ENCODE measurements at regions not wholly inside any gene's neighbourhood (a gene's known extent, or its start where the extent isn't known, plus 50 kb on each side); places are given as distances from the start of the nearest gene placed in this dataset.

DNA sequence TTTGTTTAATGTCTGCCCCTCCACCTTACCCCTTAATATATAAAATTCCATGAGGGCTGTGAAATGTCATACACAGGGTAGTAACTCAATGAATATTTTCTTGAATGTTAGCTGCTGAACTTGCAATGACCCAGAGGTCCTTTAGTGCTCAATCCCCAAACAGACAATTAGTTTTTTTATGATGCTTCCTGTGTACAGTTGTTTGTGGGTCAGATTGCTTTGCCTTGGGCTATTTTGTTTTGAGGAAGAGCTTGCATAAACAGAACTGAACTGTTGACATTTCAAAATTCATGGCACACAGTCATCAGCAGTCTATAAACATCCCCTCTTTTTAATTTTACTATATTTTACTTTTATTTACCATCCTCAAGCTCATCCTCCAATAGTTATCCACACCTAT lies 820.5 kb upstream of the SEL1L start (continued):
- TF ChIP-seq ZNF155 (tag by site-specific recombination; IDR thresholded peaks at IDR 0.05): no peak
- TF ChIP-seq ZNF610 (tag by site-specific recombination; IDR thresholded peaks at IDR 0.05; ENCODE audit: borderline replicate concordance): no peak
- TF ChIP-seq ZNF426 (tag by site-specific recombination; IDR thresholded peaks at IDR 0.05): no peak
- no peak for TF ChIP-seq FEZF1 (tag by site-specific recombination; IDR thresholded peaks at IDR 0.05)
- TF ChIP-seq HOXA7 (CRISPR knock-in tag; IDR thresholded peaks at IDR 0.05; ENCODE audit: borderline replicate concordance): no peak
- TF ChIP-seq ZNF10 (tag by site-specific recombination; IDR thresholded peaks at IDR 0.05): no peak

DNA sequence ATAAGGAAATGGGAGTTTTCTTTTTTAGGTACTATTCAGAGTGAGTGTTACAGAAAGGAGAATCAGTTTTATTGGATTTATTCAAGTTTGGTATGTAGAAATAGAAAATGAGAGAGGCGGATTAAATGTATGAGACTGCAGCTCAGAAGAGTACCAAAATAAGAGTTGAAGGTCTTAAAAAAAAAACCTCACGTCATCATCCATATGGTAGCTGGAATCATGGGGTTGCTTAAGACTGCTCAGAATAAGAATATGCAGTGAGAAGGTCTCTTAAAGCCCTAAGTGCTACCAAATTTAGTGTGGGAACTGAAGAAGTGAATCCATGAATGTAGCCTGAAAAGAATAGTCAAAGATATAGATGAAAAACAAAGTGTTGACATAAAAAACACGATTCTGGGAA lies 825.5 kb upstream of the SEL1L start:
- TF ChIP-seq, protein P1, sequence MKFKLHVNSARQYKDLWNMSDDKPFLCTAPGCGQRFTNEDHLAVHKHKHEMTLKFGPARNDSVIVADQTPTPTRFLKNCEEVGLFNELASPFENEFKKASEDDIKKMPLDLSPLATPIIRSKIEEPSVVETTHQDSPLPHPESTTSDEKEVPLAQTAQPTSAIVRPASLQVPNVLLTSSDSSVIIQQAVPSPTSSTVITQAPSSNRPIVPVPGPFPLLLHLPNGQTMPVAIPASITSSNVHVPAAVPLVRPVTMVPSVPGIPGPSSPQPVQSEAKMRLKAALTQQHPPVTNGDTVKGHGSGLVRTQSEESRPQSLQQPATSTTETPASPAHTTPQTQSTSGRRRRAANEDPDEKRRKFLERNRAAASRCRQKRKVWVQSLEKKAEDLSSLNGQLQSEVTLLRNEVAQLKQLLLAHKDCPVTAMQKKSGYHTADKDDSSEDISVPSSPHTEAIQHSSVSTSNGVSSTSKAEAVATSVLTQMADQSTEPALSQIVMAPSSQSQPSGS (tag by site-specific recombination; IDR thresholded peaks at IDR 0.05; ENCODE audit: low read depth): no peak
- TF ChIP-seq ZNF23 (tag by site-specific recombination; IDR thresholded peaks at IDR 0.05; ENCODE audit: borderline replicate concordance) (no peak), ZNF623 (tag by site-specific recombination; IDR thresholded peaks at IDR 0.05) (no peak), ZNF521 (tag by site-specific recombination; IDR thresholded peaks at IDR 0.05) (no peak), ZNF157 (tag by site-specific recombination; IDR thresholded peaks at IDR 0.05) (no peak), ZNF510 (tag by site-specific recombination; IDR thresholded peaks at IDR 0.05; ENCODE audit: insufficient replicate concordance) (no peak), ZNF670 (tag by site-specific recombination; IDR thresholded peaks at IDR 0.05; ENCODE audit: low read depth) (no peak), ZNF423 (tag by site-specific recombination; IDR thresholded peaks at IDR 0.05) (no peak), ZNF140 (tag by site-specific recombination; IDR thresholded peaks at IDR 0.05) (no peak), PRDM4 (tag by site-specific recombination; IDR thresholded peaks at IDR 0.05) (no peak), MEIS1 (CRISPR knock-in tag; IDR thresholded peaks at IDR 0.05; ENCODE audit: borderline replicate concordance) (no peak), ZNF639 (tag by site-specific recombination; IDR thresholded peaks at IDR 0.05) (no peak), ZNF169 (tag by site-specific recombination; IDR thresholded peaks at IDR 0.05) (no peak), ZNF391 (tag by site-specific recombination; IDR thresholded peaks at IDR 0.05; ENCODE audit: borderline replicate concordance, low read depth) (no peak), ZNF280D (tag by site-specific recombination; IDR thresholded peaks at IDR 0.05) (no peak), HOXD13 (CRISPR knock-in tag; IDR thresholded peaks at IDR 0.05; ENCODE audit: borderline replicate concordance) (no peak)
- TF ChIP-seq, protein P2, sequence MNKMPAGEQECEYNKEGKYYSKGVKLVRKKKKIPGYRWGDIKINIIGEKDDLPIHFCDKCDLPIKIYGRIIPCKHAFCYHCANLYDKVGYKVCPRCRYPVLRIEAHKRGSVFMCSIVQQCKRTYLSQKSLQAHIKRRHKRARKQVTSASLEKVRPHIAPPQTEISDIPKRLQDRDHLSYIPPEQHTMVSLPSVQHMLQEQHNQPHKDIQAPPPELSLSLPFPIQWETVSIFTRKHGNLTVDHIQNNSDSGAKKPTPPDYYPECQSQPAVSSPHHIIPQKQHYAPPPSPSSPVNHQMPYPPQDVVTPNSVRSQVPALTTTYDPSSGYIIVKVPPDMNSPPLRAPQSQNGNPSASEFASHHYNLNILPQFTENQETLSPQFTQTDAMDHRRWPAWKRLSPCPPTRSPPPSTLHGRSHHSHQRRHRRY (tag by site-specific recombination; IDR thresholded peaks at IDR 0.05): no peak
- TF ChIP-seq, protein P3, sequence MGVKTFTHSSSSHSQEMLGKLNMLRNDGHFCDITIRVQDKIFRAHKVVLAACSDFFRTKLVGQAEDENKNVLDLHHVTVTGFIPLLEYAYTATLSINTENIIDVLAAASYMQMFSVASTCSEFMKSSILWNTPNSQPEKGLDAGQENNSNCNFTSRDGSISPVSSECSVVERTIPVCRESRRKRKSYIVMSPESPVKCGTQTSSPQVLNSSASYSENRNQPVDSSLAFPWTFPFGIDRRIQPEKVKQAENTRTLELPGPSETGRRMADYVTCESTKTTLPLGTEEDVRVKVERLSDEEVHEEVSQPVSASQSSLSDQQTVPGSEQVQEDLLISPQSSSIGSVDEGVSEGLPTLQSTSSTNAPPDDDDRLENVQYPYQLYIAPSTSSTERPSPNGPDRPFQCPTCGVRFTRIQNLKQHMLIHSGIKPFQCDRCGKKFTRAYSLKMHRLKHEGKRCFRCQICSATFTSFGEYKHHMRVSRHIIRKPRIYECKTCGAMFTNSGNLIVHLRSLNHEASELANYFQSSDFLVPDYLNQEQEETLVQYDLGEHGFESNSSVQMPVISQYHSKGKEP (tag by site-specific recombination; IDR thresholded peaks at IDR 0.05): no peak
- TF ChIP-seq, protein P4, sequence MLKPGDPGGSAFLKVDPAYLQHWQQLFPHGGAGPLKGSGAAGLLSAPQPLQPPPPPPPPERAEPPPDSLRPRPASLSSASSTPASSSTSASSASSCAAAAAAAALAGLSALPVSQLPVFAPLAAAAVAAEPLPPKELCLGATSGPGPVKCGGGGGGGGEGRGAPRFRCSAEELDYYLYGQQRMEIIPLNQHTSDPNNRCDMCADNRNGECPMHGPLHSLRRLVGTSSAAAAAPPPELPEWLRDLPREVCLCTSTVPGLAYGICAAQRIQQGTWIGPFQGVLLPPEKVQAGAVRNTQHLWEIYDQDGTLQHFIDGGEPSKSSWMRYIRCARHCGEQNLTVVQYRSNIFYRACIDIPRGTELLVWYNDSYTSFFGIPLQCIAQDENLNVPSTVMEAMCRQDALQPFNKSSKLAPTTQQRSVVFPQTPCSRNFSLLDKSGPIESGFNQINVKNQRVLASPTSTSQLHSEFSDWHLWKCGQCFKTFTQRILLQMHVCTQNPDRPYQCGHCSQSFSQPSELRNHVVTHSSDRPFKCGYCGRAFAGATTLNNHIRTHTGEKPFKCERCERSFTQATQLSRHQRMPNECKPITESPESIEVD (tag by site-specific recombination; IDR thresholded peaks at IDR 0.05): no peak
- Histone ChIP-seq H3K27ac (ENCODE audit: extremely low read depth, low read depth, low read length) (no peak overlapping the region), H3K9me3 (ENCODE audit: control insufficient read depth, insufficient read depth, low read depth, low read length) (no peaks in the 10 kb centered on the region), H3K4me1 (ENCODE audit: control insufficient read depth, insufficient read depth, low read length) (no peaks in the 10 kb centered on the region), H3K4me3 (ENCODE audit: low read depth, low read length) (no peak overlapping the region), H3K36me3 (ENCODE audit: control insufficient read depth in 2 of 2, insufficient read depth in 1 of 2, low read length in 2 of 2) (no peaks in the 10 kb centered on the region)
- CTCF ChIA-PET: interaction anchor here (0.7 kb wide), 1 partner anchor 13 kb away, joined by 3 read pairs; no protein-coding TSS in a partner anchor
- POLR2A ChIA-PET: no interaction called here
